SW 1271 (cell line): ENCODE measurements at regions not wholly inside any gene's neighbourhood (a gene's known extent, or its start where the extent isn't known, plus 50 kb on each side); places are given as distances from the start of the nearest gene placed in this dataset.
"Not testable (repeated sequence)": the region's sequence is repeated elsewhere in the genome, so short reads cannot be mapped to it uniquely, and the experiment has no call there.

Source experiments
- DNase-seq, 2 experiments: peaks; one replicate each; lab custom pipeline; 2025; lab: John Stamatoyannopoulos, UW

- no peak for DNase-seq
These were observed 311.7 kb upstream of the HTR2C start for GRCh38 chrX:114272096-114272686.

DNA sequence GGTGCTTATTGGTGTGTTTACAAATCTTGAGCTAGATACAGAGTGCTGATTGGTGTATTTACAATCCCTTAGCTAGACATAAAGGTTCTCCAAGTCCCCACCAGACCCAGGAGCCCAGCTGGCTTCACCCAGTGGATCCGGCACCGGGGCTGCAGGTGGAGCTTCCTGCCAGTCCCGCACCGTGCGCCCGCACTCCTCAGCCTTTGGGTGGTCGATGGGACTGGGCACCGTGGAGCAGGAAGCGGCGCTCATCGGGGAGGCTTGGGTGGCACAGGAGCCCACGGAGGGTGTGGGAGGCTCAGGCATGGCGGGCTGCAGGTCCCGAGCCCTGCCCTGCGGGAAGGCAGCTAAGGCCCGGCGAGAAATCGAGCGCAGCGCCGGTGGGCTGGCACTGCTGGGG, 313.5 kb upstream of the HTR2C start:
- not testable (repeated sequence) for DNase-seq

GRCh38 chrX:114268643-114269042, 315.2 kb upstream of the HTR2C start:
- DNase-seq: no peak

- DNase-seq: no peak
These were observed 316.7 kb upstream of the HTR2C start for GRCh38 chrX:114267142-114267541.

GRCh38 chrX:114252186-114252585, 331.7 kb upstream of the HTR2C start:
- DNase-seq: no peak

DNA sequence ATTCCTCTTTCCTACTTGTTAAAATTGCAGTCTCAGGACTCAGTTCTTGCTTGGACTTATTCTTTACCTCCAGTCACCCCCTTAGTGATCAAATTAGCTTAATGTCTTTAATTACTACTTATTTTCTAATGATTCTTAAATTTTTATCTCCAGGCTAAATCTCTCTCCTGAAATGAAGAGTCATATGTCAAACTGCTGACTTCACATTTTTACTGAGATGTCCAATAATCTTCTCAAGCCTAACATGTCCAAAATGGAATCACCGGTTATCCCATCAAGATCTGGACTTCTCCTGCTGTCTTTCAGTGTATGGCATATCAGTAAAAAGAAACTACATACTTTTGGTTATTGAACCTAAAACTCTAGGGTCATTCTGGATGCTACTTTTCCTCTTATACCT, 332.3 kb upstream of the HTR2C start:
- DNase-seq: no peak

DNA sequence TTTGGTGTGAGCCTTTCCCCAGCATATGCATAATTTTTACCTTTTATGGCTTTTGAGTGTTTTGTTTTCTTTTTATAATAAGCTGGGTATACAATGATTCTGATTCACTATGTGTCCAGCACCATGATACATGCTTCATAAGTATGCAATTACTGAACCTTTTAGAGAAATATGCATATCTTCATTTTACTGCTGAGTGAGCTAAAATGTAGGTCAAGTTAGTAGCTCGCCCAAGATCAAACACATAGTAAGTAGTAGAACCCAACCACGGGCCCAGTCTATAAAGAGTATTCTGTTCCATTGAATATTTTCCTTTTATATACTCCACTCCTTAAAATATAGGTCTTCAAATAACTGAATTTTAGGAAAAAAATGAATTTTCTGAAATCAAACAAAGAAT, 362.4 kb upstream of the HTR2C start:
- DNase-seq: no peak

- no peak for DNase-seq
These were observed 373.0 kb upstream of the HTR2C start for GRCh38 chrX:114210879-114211278.

- no peak for DNase-seq
These were observed 382.3 kb upstream of the HTR2C start for GRCh38 chrX:114201622-114202021.

DNA sequence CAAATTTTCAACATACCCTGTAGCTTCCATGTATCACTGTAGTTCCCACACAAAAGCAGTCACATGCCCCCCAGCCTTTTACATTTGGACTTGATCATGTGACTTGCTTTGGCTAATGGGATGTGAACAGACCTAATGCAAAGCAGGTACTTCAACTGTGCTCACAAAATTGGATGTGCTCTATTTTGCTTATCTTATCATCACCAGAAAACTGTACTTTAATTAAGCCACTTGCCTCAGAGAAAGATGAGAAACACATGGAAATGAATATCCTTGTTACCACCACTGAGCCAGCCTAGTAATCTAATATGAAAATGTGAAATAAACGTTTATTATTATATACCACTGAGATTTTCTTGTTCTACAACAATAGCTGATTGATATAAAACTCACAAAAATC, 402.7 kb upstream of the HTR2C start:
- DNase-seq: no peak

- DNase-seq: no peak
These were observed 405.8 kb upstream of the HTR2C start for GRCh38 chrX:114178126-114178525.

DNA sequence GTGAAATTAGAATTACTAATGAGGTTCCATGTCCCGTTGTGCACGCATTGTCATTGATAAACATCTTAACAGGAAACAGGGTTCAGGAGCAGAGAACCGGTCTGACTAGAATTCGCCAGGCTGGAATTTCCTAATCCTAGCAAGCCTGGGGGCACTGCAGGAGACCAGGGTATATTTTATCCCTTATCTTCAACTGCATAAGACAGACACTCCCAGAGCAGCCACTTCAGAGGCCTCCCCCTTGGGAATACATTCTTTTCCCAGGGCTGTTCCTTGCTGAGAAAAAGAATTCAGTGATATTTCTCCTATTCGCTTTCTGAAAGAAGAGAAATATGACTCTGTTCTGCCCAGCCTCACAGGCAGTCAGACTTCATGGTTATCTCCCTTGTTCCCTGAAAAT, 416.6 kb upstream of the HTR2C start:
- DNase-seq: not testable (repeated sequence)

DNA sequence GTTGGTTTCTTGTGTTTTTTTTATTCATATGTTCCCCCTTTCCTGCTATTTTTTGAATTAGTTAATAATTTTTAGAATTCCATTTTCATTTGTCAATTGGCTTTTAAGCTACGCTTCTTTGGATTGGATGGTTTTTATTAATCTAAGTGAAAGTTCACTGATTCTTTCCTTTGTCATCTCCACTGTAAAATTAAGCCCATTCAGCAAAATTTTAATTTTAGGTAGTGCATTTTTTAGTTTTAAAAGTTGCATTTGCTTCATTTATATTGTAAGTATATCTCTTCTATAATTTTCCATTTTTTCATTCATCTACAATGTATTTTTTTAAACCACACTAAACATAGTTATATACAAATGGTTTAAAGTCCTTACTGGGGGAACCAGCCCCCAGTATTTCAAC, 417.3 kb upstream of the HTR2C start:
- DNase-seq: no peak

- no peak for DNase-seq
These were observed 418.3 kb upstream of the HTR2C start for GRCh38 chrX:114165537-114165936.

DNA sequence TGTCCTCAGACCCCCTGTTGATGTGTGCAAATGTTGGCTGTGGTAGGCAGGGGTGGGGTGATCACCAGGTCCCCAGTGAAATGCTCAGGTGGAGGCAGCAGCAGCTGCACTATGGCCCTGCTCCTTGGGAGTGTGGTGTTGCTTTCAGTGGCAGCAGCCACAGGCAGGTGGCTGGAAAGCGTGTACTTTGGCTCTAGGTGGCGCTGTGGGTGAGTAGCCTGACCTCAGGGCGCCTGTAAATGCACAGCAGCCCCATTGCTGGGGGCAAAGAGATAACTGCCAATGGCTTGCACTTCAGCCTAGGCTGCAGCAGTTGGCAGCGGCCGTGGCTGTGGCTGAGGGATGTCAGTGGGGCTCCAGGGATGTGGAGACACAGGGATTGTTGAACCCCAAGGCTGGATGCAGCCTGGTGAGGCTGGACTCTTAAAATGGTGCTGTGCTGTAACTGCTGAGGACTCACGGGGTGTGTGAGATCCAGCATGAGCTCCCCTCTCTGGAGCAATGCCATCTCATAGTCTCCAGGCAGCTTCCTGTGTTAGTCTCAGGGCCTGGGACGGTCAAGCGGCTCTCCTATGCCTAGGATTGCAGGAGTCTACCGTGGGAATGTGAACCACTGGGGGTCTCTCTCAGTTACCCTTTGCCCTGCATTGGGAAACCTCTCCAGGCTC, 421.7 kb upstream of the HTR2C start:
- DNase-seq: no peak

GRCh38 chrX:114152801-114153200, 431.1 kb upstream of the HTR2C start:
- DNase-seq: no peak

- peak; percentile 9 to 71 for DNase-seq
These were observed 431.8 kb upstream of the HTR2C start for GRCh38 chrX:114152130-114152529.

DNA sequence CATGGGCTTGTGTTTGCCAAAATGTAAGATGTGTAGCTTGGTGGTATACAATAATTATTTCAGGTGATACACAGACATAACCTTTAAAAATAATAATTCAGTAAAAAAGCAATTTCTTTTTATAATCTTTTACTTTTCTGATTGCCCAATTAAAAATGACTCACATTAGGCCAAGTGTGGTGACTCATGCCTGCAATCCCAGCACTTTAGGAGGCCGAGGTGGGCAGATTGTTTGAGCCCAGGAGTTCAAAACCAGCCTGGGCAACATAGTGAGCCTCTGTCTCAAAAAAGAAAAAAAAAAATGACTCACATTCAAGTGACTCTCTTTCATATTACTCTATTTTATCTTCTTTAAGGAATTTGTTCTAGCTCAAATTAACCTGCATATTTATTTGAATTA, 449.4 kb upstream of the HTR2C start:
- DNase-seq: no peak

- DNase-seq: no peak
These were observed 456.4 kb upstream of the HTR2C start for GRCh38 chrX:114127411-114128025.

GRCh38 chrX:114127005-114127404, 456.9 kb upstream of the HTR2C start:
- DNase-seq: no peak

- DNase-seq: no peak
These were observed 482.8 kb upstream of the HTR2C start for GRCh38 chrX:114101081-114101480.

- no peak for DNase-seq
These were observed 486.0 kb upstream of the HTR2C start for GRCh38 chrX:114097866-114098265.

GRCh38 chrX:114097427-114097826, 486.5 kb upstream of the HTR2C start:
- DNase-seq: no peak

GRCh38 chrX:114095789-114096188, 488.1 kb upstream of the HTR2C start:
- no peak for DNase-seq
